H9 (cell line): ENCODE measurements at regions not wholly inside any gene's neighbourhood (a gene's known extent, or its start where the extent isn't known, plus 50 kb on each side); places are given as distances from the start of the nearest gene placed in this dataset.

ENCODE experiments used
- DNase-seq: peaks from one replicate; pipeline ENCODE4 v3.0.0-alpha.2; 2017
- H2AFZ ChIP-seq: one replicate; pipeline ENCODE4 v1.6.1; 2013; ENCODE audit warnings: mild to moderate bottlenecking, low read length, control low read depth, moderate library complexity
- H2AK5ac ChIP-seq: 2 replicates; pipeline ENCODE4 v1.6.1; 2013; ENCODE audit warnings: low read length, control low read depth, mixed read lengths; ENCODE audit not compliant: insufficient read length
- H2BK120ac ChIP-seq: one replicate; pipeline ENCODE4 v1.6.1; 2013; ENCODE audit warnings: low read depth, mild to moderate bottlenecking, low read length, control low read depth, inconsistent platforms; ENCODE audit not compliant: poor library complexity, severe bottlenecking
- H2BK12ac ChIP-seq: 2 replicates; pipeline ENCODE4 v1.6.1; 2013; ENCODE audit warnings: low read length, control low read depth, mixed read lengths, low read depth; ENCODE audit not compliant: insufficient read length
- H2BK15ac ChIP-seq: 2 replicates; pipeline ENCODE4 v1.6.1; 2013; ENCODE audit warnings: low read depth, low read length, control low read depth
- H2BK20ac ChIP-seq: one replicate; pipeline ENCODE4 v1.6.1; 2013; ENCODE audit warnings: low read depth, mild to moderate bottlenecking, low read length, control low read depth, inconsistent platforms; ENCODE audit not compliant: poor library complexity, severe bottlenecking
- H2BK5ac ChIP-seq: 2 replicates; pipeline ENCODE4 v1.6.1; 2013; ENCODE audit warnings: low read length, control low read depth, mixed read lengths; ENCODE audit not compliant: insufficient read length
- H3K14ac ChIP-seq: 2 replicates; pipeline ENCODE4 v1.6.1; 2013; ENCODE audit warnings: low read length, control low read depth; ENCODE audit not compliant: insufficient read depth
- H3K18ac ChIP-seq: 2 replicates; pipeline ENCODE4 v1.6.1; 2013; ENCODE audit warnings: low read depth, mild to moderate bottlenecking, mixed read lengths, low read length, control low read depth; ENCODE audit not compliant: insufficient read length
- H3K23ac ChIP-seq: 2 replicates; pipeline ENCODE4 v1.6.1; 2013; ENCODE audit warnings: low read length, control low read depth, mixed read lengths, low read depth; ENCODE audit not compliant: insufficient read length
- H3K23me2 ChIP-seq: 2 replicates; pipeline ENCODE4 v1.6.1; 2013; ENCODE audit warnings: low read depth, mild to moderate bottlenecking, mixed read lengths, low read length, control low read depth; ENCODE audit not compliant: insufficient read length, poor library complexity, severe bottlenecking
- H3K27ac ChIP-seq: 2 replicates; pipeline ENCODE4 v1.5.1; 2013; ENCODE audit warnings: low read length, control low read depth, mixed read lengths, low read depth; ENCODE audit not compliant: insufficient read length
- H3K27me3 ChIP-seq: 2 replicates; pipeline ENCODE4 v1.6.1; 2013; ENCODE audit warnings: low read length, control low read depth, inconsistent platforms; ENCODE audit not compliant: insufficient read depth
- H3K4ac ChIP-seq: 2 replicates; pipeline ENCODE4 v1.6.1; 2013; ENCODE audit warnings: low read depth, mild to moderate bottlenecking, control low read depth, inconsistent platforms, low read length, moderate library complexity
- H3K4me1 ChIP-seq: 2 replicates; pipeline ENCODE4 v1.6.1; 2013; ENCODE audit warnings: low read length, control low read depth, inconsistent platforms; ENCODE audit not compliant: insufficient read depth
- H3K4me2 ChIP-seq: 2 replicates; pipeline ENCODE4 v1.6.1; 2013; ENCODE audit warnings: low read length, control low read depth, mixed read lengths; ENCODE audit not compliant: insufficient read length, insufficient read depth
- H3K56ac ChIP-seq: 2 replicates; pipeline ENCODE4 v1.6.1; 2013; ENCODE audit warnings: low read depth, mild to moderate bottlenecking, mixed read lengths, low read length, control low read depth; ENCODE audit not compliant: insufficient read length
- H3K79me1 ChIP-seq: 2 replicates; pipeline ENCODE4 v1.6.1; 2013; ENCODE audit warnings: low read depth, mild to moderate bottlenecking, moderate library complexity, low read length, control low read depth, inconsistent platforms; ENCODE audit not compliant: insufficient read depth, poor library complexity, severe bottlenecking
- H3K79me2 ChIP-seq: 2 replicates; pipeline ENCODE4 v1.6.1; 2013; ENCODE audit warnings: low read length, control low read depth, inconsistent platforms; ENCODE audit not compliant: insufficient read depth
- H3K9ac ChIP-seq: 2 replicates; pipeline ENCODE4 v1.6.1; 2013; ENCODE audit warnings: low read length, control low read depth, mixed read lengths; ENCODE audit not compliant: insufficient read length; ENCODE audit errors: extremely low read depth
- H3K9me3 ChIP-seq: one replicate; pipeline ENCODE4 v1.6.1; 2013; ENCODE audit warnings: low read depth, low read length, inconsistent platforms; ENCODE audit not compliant: control insufficient read depth
- H3T11ph ChIP-seq: one replicate; pipeline ENCODE4 v1.6.1; 2013; ENCODE audit warnings: mild to moderate bottlenecking, low read length, control low read depth, inconsistent platforms
- H4K20me1 ChIP-seq: one replicate; pipeline ENCODE4 v1.6.1; 2013; ENCODE audit not compliant: control insufficient read depth, insufficient read length, insufficient read depth
- H4K5ac ChIP-seq: 2 replicates; pipeline ENCODE4 v1.6.1; 2013; ENCODE audit warnings: low read depth, mild to moderate bottlenecking, mixed read lengths, low read length, control low read depth; ENCODE audit not compliant: insufficient read length
- H4K8ac ChIP-seq: replicated peaks from 2 replicates; pipeline ENCODE4 v1.6.1; 2013; ENCODE audit warnings: low read length, control low read depth, mixed read lengths, low read depth; ENCODE audit not compliant: insufficient read length
- H4K91ac ChIP-seq: 2 replicates; pipeline ENCODE4 v1.6.1; 2013; ENCODE audit warnings: low read depth, mild to moderate bottlenecking, moderate library complexity, mixed read lengths, low read length, control low read depth; ENCODE audit not compliant: insufficient read length
- H3K27ac Mint-ChIP-seq, 3 experiments: 2 replicates in 2 of 3; 3 replicates in 1 of 3; pipeline ENCODE4 v1.8.0; 2020 to 2021; ENCODE audit warnings: mixed read lengths in 3 of 3, mild to moderate bottlenecking in 1 of 3, moderate library complexity in 1 of 3
- H3K27me3 Mint-ChIP-seq: 2 replicates; pipeline ENCODE4 v1.8.0; 2021; ENCODE audit warnings: low read depth, mild to moderate bottlenecking, moderate library complexity, mixed read lengths
- H3K36me3 Mint-ChIP-seq, 3 experiments: 2 replicates in 2 of 3; 3 replicates in 1 of 3; pipeline ENCODE4 v1.8.0; 2020 to 2021; ENCODE audit warnings: low read depth in 3 of 3, mixed read lengths in 3 of 3; ENCODE audit not compliant: insufficient read depth in 1 of 3
- H3K4me1 Mint-ChIP-seq, 2 experiments: 2 replicates each; pipeline ENCODE4 v1.8.0; 2020; ENCODE audit warnings: mixed read lengths in 2 of 2
- H3K4me3 Mint-ChIP-seq, 2 experiments: 2 replicates in 1 of 2; 3 replicates in 1 of 2; pipeline ENCODE4 v1.8.0; 2020 to 2021; ENCODE audit warnings: mild to moderate bottlenecking in 2 of 2, mixed read lengths in 2 of 2, moderate library complexity in 1 of 2
- H3K9me3 Mint-ChIP-seq, 2 experiments: 2 replicates in 1 of 2; 3 replicates in 1 of 2; pipeline ENCODE4 v1.8.0; 2020; ENCODE audit warnings: mild to moderate bottlenecking in 2 of 2, mixed read lengths in 2 of 2, moderate library complexity in 1 of 2
- WGBS: extraction: QIAGEN DNeasy Blood & Tissue Kit; methylation state at CpG from one replicate; pipeline ENCODE4 v1.1.7; 2013; ENCODE audit warnings: missing lambda C conversion rate, low lambda C conversion rate, mixed read lengths; ENCODE audit not compliant: insufficient read length; ENCODE audit errors: extremely low coverage; 5-methylcytosine and 5-hydroxymethylcytosine counted together
- TF ChIP-seq, protein P1 (sequence below): fragments of 200-600 bp; sonication (generic); conservative IDR thresholded peaks from 3 replicates; pipeline ENCODE4 v1.8.0; 2021; ENCODE audit warnings: antibody characterized with exemption, mild to moderate bottlenecking

DNA sequence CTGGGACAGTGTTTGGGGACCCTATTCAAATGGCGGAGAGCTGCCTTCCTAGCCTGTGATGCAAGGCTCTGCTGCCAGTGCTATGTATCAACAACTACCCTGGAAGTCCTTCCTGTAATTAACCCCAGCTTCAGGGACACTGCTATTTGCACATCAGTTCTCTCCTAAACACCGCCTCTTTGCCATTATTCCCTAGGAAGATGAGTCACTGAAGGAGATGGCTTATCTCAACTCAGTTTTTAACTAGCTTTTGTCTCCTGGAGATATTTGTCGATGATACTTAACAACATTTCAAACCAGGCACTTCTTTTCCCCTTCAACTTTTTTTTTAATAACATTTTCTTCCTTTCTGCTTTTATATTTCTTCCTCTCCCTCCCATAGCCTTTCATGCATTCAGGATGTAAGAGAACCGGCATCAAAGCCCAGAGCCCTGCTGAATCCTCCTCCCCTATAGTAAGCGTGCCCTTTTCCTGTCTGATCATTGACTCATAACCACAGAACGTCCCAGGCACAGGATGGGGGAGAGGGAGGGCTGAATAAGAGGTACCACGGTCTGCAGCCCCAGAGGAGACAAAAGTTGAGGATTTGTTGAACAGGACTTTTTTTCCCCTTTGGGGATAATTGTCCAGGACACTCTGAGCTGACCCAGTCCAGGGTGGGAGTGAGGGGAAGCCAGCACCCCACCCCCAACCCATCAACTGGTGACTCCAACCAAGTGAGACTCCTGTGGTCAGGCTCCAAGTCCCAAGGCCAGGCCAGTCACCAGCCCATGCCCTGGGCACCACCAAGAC, 387.8 kb upstream of the SALL1 start:
- Histone ChIP-seq H2AFZ (no peak overlapping the region), H3K56ac (no peak overlapping the region), H3K4me1 (peaks cover 13% of the 10 kb centered on the region; the same call in 1 of the 2 replicates), H3K4me2 (no peak overlapping the region), H3K14ac (no peak overlapping the region), H3K9ac (no peak overlapping the region), H3K4ac (no peak overlapping the region), H3K18ac (no peak overlapping the region), H4K20me1 (no peaks in the 10 kb centered on the region), H3K9me3 (no peaks in the 10 kb centered on the region), H3K27me3 (no peaks in the 10 kb centered on the region), H4K91ac (no peak overlapping the region), H3T11ph (no peak overlapping the region), H3K23me2 (no peaks in the 10 kb centered on the region), H4K8ac (no peak overlapping the region), H2BK5ac (no peak overlapping the region), H2BK120ac (no peak overlapping the region), H3K79me2 (no peaks in the 10 kb centered on the region), H2BK12ac (no peak overlapping the region), H3K23ac (no peak overlapping the region), H2AK5ac (no peak overlapping the region), H2BK15ac (no peak overlapping the region), H4K5ac (no peak overlapping the region), H3K27ac (no peak overlapping the region), H2BK20ac (no peak overlapping the region), H3K79me1 (no peaks in the 10 kb centered on the region)
- Mint-ChIP-seq H3K4me1 (peaks cover 46 to 50% of the 10 kb centered on the region in 2 experiments), H3K27ac (peak overlapping the region in 1 of 3 experiments; percentile 65; a peak in 1 of 7 replicates), H3K9me3 (no peaks in the 10 kb centered on the region), H3K36me3 (no peaks in the 10 kb centered on the region), H3K4me3 (no peak overlapping the region), H3K27me3 (no peaks in the 10 kb centered on the region)
- no peak for DNase-seq
- no CpG with 5 or more reads among the region's 7 CpGs for WGBS
- TF ChIP-seq, protein P1, sequence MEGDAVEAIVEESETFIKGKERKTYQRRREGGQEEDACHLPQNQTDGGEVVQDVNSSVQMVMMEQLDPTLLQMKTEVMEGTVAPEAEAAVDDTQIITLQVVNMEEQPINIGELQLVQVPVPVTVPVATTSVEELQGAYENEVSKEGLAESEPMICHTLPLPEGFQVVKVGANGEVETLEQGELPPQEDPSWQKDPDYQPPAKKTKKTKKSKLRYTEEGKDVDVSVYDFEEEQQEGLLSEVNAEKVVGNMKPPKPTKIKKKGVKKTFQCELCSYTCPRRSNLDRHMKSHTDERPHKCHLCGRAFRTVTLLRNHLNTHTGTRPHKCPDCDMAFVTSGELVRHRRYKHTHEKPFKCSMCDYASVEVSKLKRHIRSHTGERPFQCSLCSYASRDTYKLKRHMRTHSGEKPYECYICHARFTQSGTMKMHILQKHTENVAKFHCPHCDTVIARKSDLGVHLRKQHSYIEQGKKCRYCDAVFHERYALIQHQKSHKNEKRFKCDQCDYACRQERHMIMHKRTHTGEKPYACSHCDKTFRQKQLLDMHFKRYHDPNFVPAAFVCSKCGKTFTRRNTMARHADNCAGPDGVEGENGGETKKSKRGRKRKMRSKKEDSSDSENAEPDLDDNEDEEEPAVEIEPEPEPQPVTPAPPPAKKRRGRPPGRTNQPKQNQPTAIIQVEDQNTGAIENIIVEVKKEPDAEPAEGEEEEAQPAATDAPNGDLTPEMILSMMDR: no peak
